ENCODE measurements at regions not wholly inside any gene's neighbourhood (a gene's known extent, or its start where the extent isn't known, plus 50 kb on each side); places are given as distances from the start of the nearest gene placed in this dataset.

- no peak for DNase-seq (ENCODE audit: low spot score)
- no peak for TF ChIP-seq CTCF (IDR thresholded peaks at IDR 0.05; ENCODE audit: borderline replicate concordance, control extremely low read depth, extremely low read depth, insufficient read depth, missing control alignments)
- in situ Hi-C loops (cut with MboI; ENCODE audit: low sequenced_read_pairs, unreplicated experiment): no loop called here
These were observed 435.7 kb downstream of the SLITRK6 start for GRCh38 chr13:85363504-85363903.

- DNase-seq (ENCODE audit: low spot score): no peak
- TF ChIP-seq CTCF (IDR thresholded peaks at IDR 0.05; ENCODE audit: borderline replicate concordance, control extremely low read depth, extremely low read depth, insufficient read depth, missing control alignments): no peak
- in situ Hi-C loops (cut with MboI; ENCODE audit: low sequenced_read_pairs, unreplicated experiment): no loop called here
These were observed 436.2 kb downstream of the SLITRK6 start for GRCh38 chr13:85362980-85363379.

- in situ Hi-C loops (cut with MboI; ENCODE audit: low sequenced_read_pairs, unreplicated experiment): no loop called here
- DNase-seq (ENCODE audit: low spot score): no peak
- no peak for TF ChIP-seq CTCF (IDR thresholded peaks at IDR 0.05; ENCODE audit: borderline replicate concordance, control extremely low read depth, extremely low read depth, insufficient read depth, missing control alignments)
These were observed 452.0 kb downstream of the SLITRK6 start for GRCh38 chr13:85347251-85347650.

- DNase-seq (ENCODE audit: low spot score): no peak
- TF ChIP-seq CTCF (IDR thresholded peaks at IDR 0.05; ENCODE audit: borderline replicate concordance, control extremely low read depth, extremely low read depth, insufficient read depth, missing control alignments): no peak
- in situ Hi-C loops (cut with MboI; ENCODE audit: low sequenced_read_pairs, unreplicated experiment): no loop called here
These were observed 465.0 kb downstream of the SLITRK6 start for GRCh38 chr13:85334187-85334586.

- TF ChIP-seq CTCF (IDR thresholded peaks at IDR 0.05; ENCODE audit: borderline replicate concordance, control extremely low read depth, extremely low read depth, insufficient read depth, missing control alignments): no peak
- in situ Hi-C loops (cut with MboI; ENCODE audit: low sequenced_read_pairs, unreplicated experiment): no loop called here
- DNase-seq (ENCODE audit: low spot score): no peak
These were observed 465.7 kb downstream of the SLITRK6 start for GRCh38 chr13:85333506-85334020.

- in situ Hi-C loops (cut with MboI; ENCODE audit: low sequenced_read_pairs, unreplicated experiment): no loop called here
- DNase-seq (ENCODE audit: low spot score): no peak
- no peak for TF ChIP-seq CTCF (IDR thresholded peaks at IDR 0.05; ENCODE audit: borderline replicate concordance, control extremely low read depth, extremely low read depth, insufficient read depth, missing control alignments)
These were observed 466.6 kb downstream of the SLITRK6 start for GRCh38 chr13:85332615-85333014.

GRCh38 chr13:85321734-85322133 lies 477.5 kb downstream of the SLITRK6 start:
- no peak for TF ChIP-seq CTCF (IDR thresholded peaks at IDR 0.05; ENCODE audit: borderline replicate concordance, control extremely low read depth, extremely low read depth, insufficient read depth, missing control alignments)
- no peak for DNase-seq (ENCODE audit: low spot score)
- in situ Hi-C loops (cut with MboI; ENCODE audit: low sequenced_read_pairs, unreplicated experiment): no loop called here

Data from GM13976 (cell line).